ENCODE measurements at regions not wholly inside any gene's neighbourhood (a gene's known extent, or its start where the extent isn't known, plus 50 kb on each side); places are given as distances from the start of the nearest gene placed in this dataset.

DNA sequence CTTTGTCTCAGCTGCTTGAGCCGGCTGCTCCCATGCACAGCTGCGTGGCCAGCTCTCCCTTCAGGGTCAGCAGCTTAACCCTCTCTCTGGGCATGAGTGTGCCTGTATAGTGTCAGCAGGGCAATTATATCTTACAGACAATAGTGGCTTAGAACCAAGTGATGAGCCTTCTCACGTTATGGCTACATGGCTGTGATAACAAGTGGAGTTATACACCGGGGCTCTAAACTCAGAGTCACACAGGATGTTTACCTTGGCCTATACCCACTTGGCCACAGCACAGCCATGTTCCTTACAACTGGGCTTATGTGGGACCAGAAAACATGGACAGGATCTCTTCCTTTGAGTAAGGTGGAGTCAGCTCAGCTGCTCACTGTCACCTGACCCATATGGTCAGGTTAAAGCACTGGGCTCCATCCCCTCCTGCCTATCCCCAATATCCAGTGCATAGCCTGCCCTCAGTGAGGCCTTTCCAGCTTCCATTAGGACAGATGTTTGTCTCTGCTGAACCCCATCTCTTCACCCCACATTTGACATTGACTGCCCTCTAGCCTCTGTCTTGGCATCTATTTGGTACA is 294.2 kb upstream of the NCKAP5 start:
- TF ChIP-seq CTCF (IDR thresholded peaks at IDR 0.05) (no peak), POLR2A (IDR thresholded peaks at IDR 0.05) (no peak)

Data from right lobe of liver (tissue), 4 donors.